Adrenal gland (tissue), 5 donors: ENCODE measurements at regions not wholly inside any gene's neighbourhood (a gene's known extent, or its start where the extent isn't known, plus 50 kb on each side); places are given as distances from the start of the nearest gene placed in this dataset.

Source experiments
- POLR2A ChIP-seq, 2 donors: fragments of 450-650 bp; IDR thresholded peaks; one replicate each; pipeline ENCODE4 v1.6.1; 2017; ENCODE audit warnings: antibody characterized with exemption in 2 of 2, mild to moderate bottlenecking in 2 of 2, moderate library complexity in 1 of 2
- TF ChIP-seq, protein P1 (sequence below), 6 experiments: fragments of 450-650 bp in 4 of 6; fragments of 200-600 bp in 2 of 6; sonication (generic) in 1 of 6; IDR thresholded peaks; 1 replicate in 5 of 6; 2 replicates in 1 of 6; pipeline versions ENCODE4 v1.5.1 to v1.8.0; 2016 to 2021; ENCODE audit warnings: antibody characterized with exemption in 6 of 6, mild to moderate bottlenecking in 2 of 6, moderate library complexity in 1 of 6
- donor health status: DM: no; HTN: no; CAD: no.

DNA sequence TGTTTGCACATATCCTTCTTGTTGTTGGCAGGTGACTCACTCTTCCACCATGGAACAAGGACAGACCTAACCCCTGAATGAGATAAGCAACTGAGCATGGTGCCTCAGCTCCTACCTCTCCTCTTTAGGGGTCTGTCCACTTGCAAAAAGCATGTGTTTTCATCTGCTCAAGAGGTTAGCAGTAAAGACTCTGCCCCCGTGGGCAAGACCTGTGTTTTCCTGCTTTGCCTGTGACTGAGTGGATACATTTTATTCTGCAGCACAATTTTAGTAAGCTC is 111.0 kb upstream of the LIFR start:
- no peak for TF ChIP-seq POLR2A (IDR thresholded peaks at IDR 0.05)
- TF ChIP-seq, protein P1, sequence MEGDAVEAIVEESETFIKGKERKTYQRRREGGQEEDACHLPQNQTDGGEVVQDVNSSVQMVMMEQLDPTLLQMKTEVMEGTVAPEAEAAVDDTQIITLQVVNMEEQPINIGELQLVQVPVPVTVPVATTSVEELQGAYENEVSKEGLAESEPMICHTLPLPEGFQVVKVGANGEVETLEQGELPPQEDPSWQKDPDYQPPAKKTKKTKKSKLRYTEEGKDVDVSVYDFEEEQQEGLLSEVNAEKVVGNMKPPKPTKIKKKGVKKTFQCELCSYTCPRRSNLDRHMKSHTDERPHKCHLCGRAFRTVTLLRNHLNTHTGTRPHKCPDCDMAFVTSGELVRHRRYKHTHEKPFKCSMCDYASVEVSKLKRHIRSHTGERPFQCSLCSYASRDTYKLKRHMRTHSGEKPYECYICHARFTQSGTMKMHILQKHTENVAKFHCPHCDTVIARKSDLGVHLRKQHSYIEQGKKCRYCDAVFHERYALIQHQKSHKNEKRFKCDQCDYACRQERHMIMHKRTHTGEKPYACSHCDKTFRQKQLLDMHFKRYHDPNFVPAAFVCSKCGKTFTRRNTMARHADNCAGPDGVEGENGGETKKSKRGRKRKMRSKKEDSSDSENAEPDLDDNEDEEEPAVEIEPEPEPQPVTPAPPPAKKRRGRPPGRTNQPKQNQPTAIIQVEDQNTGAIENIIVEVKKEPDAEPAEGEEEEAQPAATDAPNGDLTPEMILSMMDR (IDR thresholded peaks at IDR 0.05), result no peak
